Panc1 (cell line): ENCODE measurements at regions not wholly inside any gene's neighbourhood (a gene's known extent, or its start where the extent isn't known, plus 50 kb on each side); places are given as distances from the start of the nearest gene placed in this dataset.

ENCODE experiments used
- ATAC-seq: fragments of 200-7000 bp; cut with Tn5 transposase; 2 replicates; pipeline ENCODE4 v1.9.1; 2020; ENCODE audit warnings: mild to moderate bottlenecking, moderate library complexity
- BruUV-seq: library from RNA; stranded (reverse); fragments of 400-500 nt; replicated peaks from 2 replicates; lab custom pipeline; 2021; lab: Mats Ljungman, UMichigan
- CTCF ChIA-PET: fragments of 300-600 bp; sonication (Branson Sonifier 250); formaldehyde crosslinking; loops from one replicate; lab custom pipeline; 2022; ENCODE audit warnings: antibody characterized with exemption; lab: Charles Lee
- POLR2A ChIA-PET: fragments of 300-600 bp; sonication (Branson Sonifier 250); formaldehyde crosslinking; loops from one replicate; lab custom pipeline; 2022; ENCODE audit warnings: antibody characterized with exemption; lab: Charles Lee
- DNase-seq: peaks from one replicate; pipeline ENCODE4 v3.0.0-alpha.2; 2010; ENCODE audit warnings: low read depth, low spot score
- H3K27ac ChIP-seq: 2 replicates; pipeline ENCODE4 v1.5.1; 2011; ENCODE audit warnings: mild to moderate bottlenecking, low read length, inconsistent platforms
- H3K27me3 ChIP-seq: fragments of 200-500 bp; sonication (Bioruptor generic); 2 replicates; pipeline ENCODE4 v1.6.0; 2014; ENCODE audit warnings: low read length, inconsistent platforms; ENCODE audit not compliant: control insufficient read depth, insufficient read depth
- H3K36me3 ChIP-seq: fragments of 200-500 bp; sonication (Bioruptor generic); 2 replicates; pipeline ENCODE4 v1.5.1; 2014; ENCODE audit warnings: inconsistent platforms, mild to moderate bottlenecking, low read length, moderate library complexity; ENCODE audit not compliant: control insufficient read depth, insufficient read depth
- H3K4me1 ChIP-seq: 2 replicates; pipeline ENCODE4 v1.5.1; 2011; ENCODE audit warnings: inconsistent platforms, mild to moderate bottlenecking, low read length, moderate library complexity; ENCODE audit not compliant: control insufficient read depth, insufficient read depth
- H3K4me3 ChIP-seq, 2 experiments: 2 replicates each; pipeline ENCODE4 v1.5.1; 2011 to 2012; ENCODE audit warnings: low read depth in 2 of 2, low read length in 2 of 2, mild to moderate bottlenecking in 2 of 2, inconsistent platforms in 1 of 2, moderate library complexity in 1 of 2
- H3K9me3 ChIP-seq: fragments of 200-500 bp; sonication (Bioruptor generic); 2 replicates; pipeline ENCODE4 v1.5.1; 2014; ENCODE audit warnings: low read depth, mild to moderate bottlenecking, inconsistent platforms, low read length, moderate library complexity; ENCODE audit not compliant: control insufficient read depth, insufficient read depth
- POLR2AphosphoS5 ChIP-seq: IDR thresholded peaks from 2 replicates; pipeline ENCODE4 v1.6.1; 2012; ENCODE audit warnings: mild to moderate bottlenecking, low read depth, low read length, moderate library complexity
- SIN3A ChIP-seq: IDR thresholded peaks from 2 replicates; pipeline ENCODE4 v1.6.1; 2012; ENCODE audit warnings: low read depth, mild to moderate bottlenecking, low read length, moderate library complexity, borderline replicate concordance; ENCODE audit not compliant: insufficient read depth
- TCF7L2 ChIP-seq: IDR thresholded peaks from 2 replicates; pipeline ENCODE4 v1.6.1; 2011; ENCODE audit warnings: mild to moderate bottlenecking, low read depth, low read length, inconsistent platforms
- in situ Hi-C: cut with HindIII; loops from 2 replicates; pipeline ENCODE4 v1.10.0; 2016; ENCODE audit warnings: low sequenced_read_pairs, low pct_unique_long_range_greater_than_20kb
- intact Hi-C: fragments of 100-400 bp; cut with micrococcal nuclease; formaldehyde crosslinking; loops from one replicate; pipeline ENCODE4 v1.10.0; 2022; ENCODE audit not compliant: unreplicated experiment
- TF ChIP-seq, protein P1 (sequence below), 2 experiments: IDR thresholded peaks; 2 replicates each; pipeline ENCODE4 v1.6.1; 2011 to 2012; ENCODE audit warnings: low read depth in 2 of 2, control low read depth in 1 of 2, low read length in 1 of 2, mild to moderate bottlenecking in 1 of 2, moderate library complexity in 1 of 2; ENCODE audit not compliant: insufficient read depth in 1 of 2
- TF ChIP-seq, protein P2 (sequence below): fragments of 450-650 bp; IDR thresholded peaks from 2 replicates; pipeline ENCODE4 v1.5.1; 2017; ENCODE audit warnings: mild to moderate bottlenecking

DNA sequence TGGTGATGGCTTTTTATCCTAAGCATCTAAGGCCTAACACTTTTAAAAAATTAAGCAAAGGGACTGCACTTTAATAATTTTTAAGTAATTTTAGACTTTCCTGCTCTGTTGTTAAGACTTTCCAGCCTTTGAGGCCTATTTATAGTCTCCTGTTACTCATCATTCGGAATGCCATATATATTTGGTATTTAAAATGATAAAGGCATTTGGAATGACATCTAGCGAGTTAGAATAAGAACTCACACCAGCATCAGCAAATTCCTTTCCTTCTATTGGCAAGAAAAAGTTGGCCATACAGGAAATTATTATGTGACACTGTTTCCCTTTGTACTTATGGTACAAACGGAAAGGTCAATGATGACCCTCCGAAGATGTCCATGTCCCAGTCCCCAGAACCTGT is 88.1 kb upstream of the STMND1 start:
- POLR2A ChIA-PET = no interaction called here
- Histone ChIP-seq H3K27ac (no peak overlapping the region), H3K4me3 (no peak overlapping the region), H3K27me3 (no peaks in the 10 kb centered on the region; the same call in 1 of the 2 replicates), H3K9me3 (no peaks in the 10 kb centered on the region), H3K4me1 (no peaks in the 10 kb centered on the region), H3K36me3 (no peaks in the 10 kb centered on the region)
- in situ Hi-C loops = no loop called here
- CTCF ChIA-PET = no interaction called here
- ATAC-seq (no peak), DNase-seq (no peak)
- no peak for TF ChIP-seq SIN3A
- no peak for TF ChIP-seq POLR2AphosphoS5
- TF ChIP-seq, protein P1, sequence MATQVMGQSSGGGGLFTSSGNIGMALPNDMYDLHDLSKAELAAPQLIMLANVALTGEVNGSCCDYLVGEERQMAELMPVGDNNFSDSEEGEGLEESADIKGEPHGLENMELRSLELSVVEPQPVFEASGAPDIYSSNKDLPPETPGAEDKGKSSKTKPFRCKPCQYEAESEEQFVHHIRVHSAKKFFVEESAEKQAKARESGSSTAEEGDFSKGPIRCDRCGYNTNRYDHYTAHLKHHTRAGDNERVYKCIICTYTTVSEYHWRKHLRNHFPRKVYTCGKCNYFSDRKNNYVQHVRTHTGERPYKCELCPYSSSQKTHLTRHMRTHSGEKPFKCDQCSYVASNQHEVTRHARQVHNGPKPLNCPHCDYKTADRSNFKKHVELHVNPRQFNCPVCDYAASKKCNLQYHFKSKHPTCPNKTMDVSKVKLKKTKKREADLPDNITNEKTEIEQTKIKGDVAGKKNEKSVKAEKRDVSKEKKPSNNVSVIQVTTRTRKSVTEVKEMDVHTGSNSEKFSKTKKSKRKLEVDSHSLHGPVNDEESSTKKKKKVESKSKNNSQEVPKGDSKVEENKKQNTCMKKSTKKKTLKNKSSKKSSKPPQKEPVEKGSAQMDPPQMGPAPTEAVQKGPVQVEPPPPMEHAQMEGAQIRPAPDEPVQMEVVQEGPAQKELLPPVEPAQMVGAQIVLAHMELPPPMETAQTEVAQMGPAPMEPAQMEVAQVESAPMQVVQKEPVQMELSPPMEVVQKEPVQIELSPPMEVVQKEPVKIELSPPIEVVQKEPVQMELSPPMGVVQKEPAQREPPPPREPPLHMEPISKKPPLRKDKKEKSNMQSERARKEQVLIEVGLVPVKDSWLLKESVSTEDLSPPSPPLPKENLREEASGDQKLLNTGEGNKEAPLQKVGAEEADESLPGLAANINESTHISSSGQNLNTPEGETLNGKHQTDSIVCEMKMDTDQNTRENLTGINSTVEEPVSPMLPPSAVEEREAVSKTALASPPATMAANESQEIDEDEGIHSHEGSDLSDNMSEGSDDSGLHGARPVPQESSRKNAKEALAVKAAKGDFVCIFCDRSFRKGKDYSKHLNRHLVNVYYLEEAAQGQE (IDR thresholded peaks at IDR 0.05; ENCODE audit: insufficient read depth in 1 of 2, low read depth in 2 of 2, low read length in 1 of 2) = no peak
- TF ChIP-seq TCF7L2 = no peak
- TF ChIP-seq, protein P2, sequence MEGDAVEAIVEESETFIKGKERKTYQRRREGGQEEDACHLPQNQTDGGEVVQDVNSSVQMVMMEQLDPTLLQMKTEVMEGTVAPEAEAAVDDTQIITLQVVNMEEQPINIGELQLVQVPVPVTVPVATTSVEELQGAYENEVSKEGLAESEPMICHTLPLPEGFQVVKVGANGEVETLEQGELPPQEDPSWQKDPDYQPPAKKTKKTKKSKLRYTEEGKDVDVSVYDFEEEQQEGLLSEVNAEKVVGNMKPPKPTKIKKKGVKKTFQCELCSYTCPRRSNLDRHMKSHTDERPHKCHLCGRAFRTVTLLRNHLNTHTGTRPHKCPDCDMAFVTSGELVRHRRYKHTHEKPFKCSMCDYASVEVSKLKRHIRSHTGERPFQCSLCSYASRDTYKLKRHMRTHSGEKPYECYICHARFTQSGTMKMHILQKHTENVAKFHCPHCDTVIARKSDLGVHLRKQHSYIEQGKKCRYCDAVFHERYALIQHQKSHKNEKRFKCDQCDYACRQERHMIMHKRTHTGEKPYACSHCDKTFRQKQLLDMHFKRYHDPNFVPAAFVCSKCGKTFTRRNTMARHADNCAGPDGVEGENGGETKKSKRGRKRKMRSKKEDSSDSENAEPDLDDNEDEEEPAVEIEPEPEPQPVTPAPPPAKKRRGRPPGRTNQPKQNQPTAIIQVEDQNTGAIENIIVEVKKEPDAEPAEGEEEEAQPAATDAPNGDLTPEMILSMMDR = no peak
- intact Hi-C loops = no loop called here
- no TSS peak for BruUV-seq

DNA sequence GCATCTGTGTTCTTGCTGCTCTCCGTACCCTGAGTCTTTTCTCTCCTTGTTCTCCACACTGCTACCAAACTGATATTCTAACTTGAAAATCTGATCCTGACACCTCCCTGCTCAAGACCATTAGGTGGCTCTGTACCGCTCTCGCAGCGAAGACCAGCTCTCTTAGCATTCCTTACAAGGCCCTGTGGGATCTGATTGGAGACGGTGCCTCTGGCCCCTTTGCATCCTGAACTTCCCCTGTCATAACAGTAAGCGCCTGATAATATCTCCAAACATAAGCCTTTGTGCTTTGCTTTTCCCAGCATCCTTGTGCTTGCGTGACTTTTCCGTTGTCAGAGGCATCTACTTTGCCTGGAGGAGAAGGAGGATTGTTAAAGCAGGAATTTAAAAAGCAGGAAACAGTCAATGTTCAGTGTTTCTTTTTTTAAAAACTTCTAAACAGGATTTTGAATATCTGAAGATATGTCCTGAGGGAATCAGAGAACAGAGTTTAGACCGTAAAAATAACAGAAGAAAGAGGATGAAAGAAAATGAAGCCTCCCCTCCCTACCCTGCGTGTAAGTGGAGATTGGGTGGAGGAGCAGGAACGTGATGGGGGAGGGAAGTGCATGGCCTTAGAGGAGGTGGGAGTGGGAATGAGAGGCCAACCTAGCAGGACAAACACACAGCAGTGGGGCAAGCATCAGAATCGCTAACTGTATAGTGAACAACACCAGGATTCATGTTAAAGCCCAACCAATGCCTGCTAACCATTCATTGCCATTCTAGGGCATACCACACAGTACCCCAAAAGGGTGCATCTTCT is 89.2 kb upstream of the STMND1 start:
- no peak overlapping the region for H3K4me3 ChIP-seq
- H3K27me3 ChIP-seq = no peaks in the 10 kb centered on the region; the same call in 1 of the 2 replicates
- TF ChIP-seq, protein P1 (IDR thresholded peaks at IDR 0.05; ENCODE audit: insufficient read depth in 1 of 2, low read depth in 2 of 2, low read length in 1 of 2) = no peak
- TF ChIP-seq, protein P2 = peak; percentile 21; the same call in 1 of the 2 replicates
- no peak for TF ChIP-seq SIN3A
- ATAC-seq (no peak), DNase-seq (no peak)
- H3K4me1 ChIP-seq = no peaks in the 10 kb centered on the region
- H3K27ac ChIP-seq = no peak overlapping the region
- ChIA-PET CTCF (no interaction called here), POLR2A (no interaction called here)
- H3K36me3 ChIP-seq = no peaks in the 10 kb centered on the region
- intact Hi-C loops (no loop called here), in situ Hi-C loops (no loop called here)
- BruUV-seq = no TSS peak
- no peaks in the 10 kb centered on the region for H3K9me3 ChIP-seq
